CD4-positive, alpha-beta memory T cell (primary cell): ENCODE measurements at regions not wholly inside any gene's neighbourhood (a gene's known extent, or its start where the extent isn't known, plus 50 kb on each side); places are given as distances from the start of the nearest gene placed in this dataset.

Experiments
- CTCF ChIA-PET: fragments of 350-600 bp; sonication (Branson Sonifier 250); formaldehyde crosslinking; loops from one replicate; lab custom pipeline; 2021; ENCODE audit warnings: inconsistent platforms; ENCODE audit not compliant: partially characterized antibody; lab: Charles Lee
- POLR2A ChIA-PET: fragments of 350-600 bp; sonication (Branson Sonifier 250); formaldehyde crosslinking; loops from one replicate; lab custom pipeline; 2021; ENCODE audit not compliant: partially characterized antibody; lab: Charles Lee
- DNase-seq, 5 donors: peaks; one replicate each; pipeline versions ENCODE4 v3.0.0 to v3.0.0-alpha.2; 2020 to 2022; ENCODE audit warnings: mixed read lengths in 1 of 5
- H3K27ac ChIP-seq: one replicate; pipeline ENCODE4 v1.7.0; 2013; ENCODE audit warnings: low read depth, low read length
- H3K27me3 ChIP-seq: 2 replicates; pipeline ENCODE4 v1.7.0; 2013; ENCODE audit warnings: mild to moderate bottlenecking, low read length, moderate library complexity; ENCODE audit not compliant: insufficient read depth
- H3K36me3 ChIP-seq: 2 replicates; pipeline ENCODE4 v1.7.0; 2013; ENCODE audit warnings: mild to moderate bottlenecking, low read length, moderate library complexity; ENCODE audit not compliant: insufficient read depth
- H3K4me1 ChIP-seq: 2 replicates; pipeline ENCODE4 v1.7.0; 2013; ENCODE audit warnings: mild to moderate bottlenecking, low read length, moderate library complexity; ENCODE audit not compliant: insufficient read depth
- H3K4me3 ChIP-seq, 2 donors: one replicate each; pipeline ENCODE4 v1.7.0; 2013; ENCODE audit warnings: low read length in 2 of 2, mild to moderate bottlenecking in 1 of 2
- H3K9me3 ChIP-seq, 2 donors: one replicate each; pipeline ENCODE4 v1.7.0; 2013; ENCODE audit warnings: low read length in 2 of 2, control low read depth in 1 of 2; ENCODE audit not compliant: control insufficient read depth in 1 of 2
- H3K27ac Mint-ChIP-seq, 7 donors: one replicate each; pipeline ENCODE4 v1.8.0; 2020 to 2021; ENCODE audit warnings: mixed read lengths in 7 of 7, mild to moderate bottlenecking in 6 of 7, inconsistent platforms in 3 of 7, moderate library complexity in 3 of 7
- H3K27me3 Mint-ChIP-seq, 2 donors: one replicate each; pipeline ENCODE4 v1.8.0; 2020 to 2021; ENCODE audit warnings: mixed read lengths in 2 of 2
- H3K36me3 Mint-ChIP-seq, 2 donors: one replicate each; pipeline ENCODE4 v1.8.0; 2020 to 2021; ENCODE audit warnings: mixed read lengths in 2 of 2, inconsistent platforms in 1 of 2, mild to moderate bottlenecking in 1 of 2
- H3K4me1 Mint-ChIP-seq, 4 donors: one replicate each; pipeline ENCODE4 v1.8.0; 2020 to 2021; ENCODE audit warnings: mixed read lengths in 4 of 4, mild to moderate bottlenecking in 1 of 4
- H3K4me3 Mint-ChIP-seq, 8 donors: one replicate each; pipeline ENCODE4 v1.8.0; 2020 to 2021; ENCODE audit warnings: mixed read lengths in 8 of 8, mild to moderate bottlenecking in 7 of 8, moderate library complexity in 6 of 8, inconsistent platforms in 3 of 8
- H3K9me3 Mint-ChIP-seq, 8 donors: one replicate each; pipeline ENCODE4 v1.8.0; 2020 to 2021; ENCODE audit warnings: mixed read lengths in 8 of 8, mild to moderate bottlenecking in 5 of 8, inconsistent platforms in 3 of 8, moderate library complexity in 1 of 8
- intact Hi-C: fragments of 100-400 bp; cut with micrococcal nuclease; formaldehyde crosslinking; loops from one replicate; pipeline ENCODE4 v1.15.1; 2023

- Histone ChIP-seq H3K27me3 (no peaks in the 10 kb centered on the region), H3K4me3 (no peak overlapping the region), H3K27ac (no peak overlapping the region), H3K4me1 (no peaks in the 10 kb centered on the region), H3K9me3 (no peaks in the 10 kb centered on the region), H3K36me3 (no peaks in the 10 kb centered on the region)
- Mint-ChIP-seq H3K4me3 (no peak overlapping the region), H3K36me3 (no peaks in the 10 kb centered on the region), H3K9me3 (peaks cover 0 to 2% (median 0%) of the 10 kb centered on the region in 8 donors), H3K4me1 (no peaks in the 10 kb centered on the region), H3K27ac (no peak overlapping the region), H3K27me3 (no peaks in the 10 kb centered on the region)
- DNase-seq, result no peak
- intact Hi-C loops, result no loop called here
- CTCF ChIA-PET, result no interaction called here
- POLR2A ChIA-PET, result no interaction called here
Measured at GRCh38 chr2:145136702-145137101, 616.8 kb upstream of the ZEB2 start.

- Histone ChIP-seq H3K9me3 (no peaks in the 10 kb centered on the region), H3K27ac (no peak overlapping the region), H3K4me3 (no peak overlapping the region), H3K36me3 (no peaks in the 10 kb centered on the region), H3K27me3 (no peaks in the 10 kb centered on the region), H3K4me1 (no peaks in the 10 kb centered on the region)
- Mint-ChIP-seq H3K4me3 (no peak overlapping the region), H3K9me3 (peaks cover 0 to 4% (median under 1%) of the 10 kb centered on the region in 8 donors), H3K27ac (no peak overlapping the region), H3K36me3 (no peaks in the 10 kb centered on the region), H3K4me1 (no peaks in the 10 kb centered on the region), H3K27me3 (no peaks in the 10 kb centered on the region)
- no peak for DNase-seq
- intact Hi-C loops, result no loop called here
- ChIA-PET CTCF (no interaction called here), POLR2A (no interaction called here)
Measured at GRCh38 chr2:145126146-145126545, 606.2 kb upstream of the ZEB2 start.

GRCh38 chr2:145124085-145124484, 604.2 kb upstream of the ZEB2 start:
- ChIA-PET POLR2A (no interaction called here), CTCF (no interaction called here)
- no peaks in the 10 kb centered on the region for H3K27me3 Mint-ChIP-seq
- H3K27me3 ChIP-seq, result no peaks in the 10 kb centered on the region
- H3K27ac ChIP-seq, result no peak overlapping the region
- H3K36me3 ChIP-seq, result no peaks in the 10 kb centered on the region
- no peaks in the 10 kb centered on the region for H3K9me3 ChIP-seq
- H3K9me3 Mint-ChIP-seq, result peaks cover 0 to 4% (median 0%) of the 10 kb centered on the region in 8 donors
- no peak for DNase-seq
- no peak overlapping the region for H3K4me3 ChIP-seq
- no peaks in the 10 kb centered on the region for H3K4me1 ChIP-seq
- no peak overlapping the region for H3K27ac Mint-ChIP-seq
- no peaks in the 10 kb centered on the region for H3K4me1 Mint-ChIP-seq
- no peaks in the 10 kb centered on the region for H3K36me3 Mint-ChIP-seq
- H3K4me3 Mint-ChIP-seq, result no peak overlapping the region
- intact Hi-C loops, result no loop called here

GRCh38 chr2:145123606-145124005, 603.7 kb upstream of the ZEB2 start:
- POLR2A ChIA-PET, result no interaction called here
- CTCF ChIA-PET, result no interaction called here
- Histone ChIP-seq H3K4me3 (no peak overlapping the region), H3K27me3 (no peaks in the 10 kb centered on the region), H3K27ac (no peak overlapping the region), H3K4me1 (no peaks in the 10 kb centered on the region), H3K36me3 (no peaks in the 10 kb centered on the region), H3K9me3 (no peaks in the 10 kb centered on the region)
- Mint-ChIP-seq H3K36me3 (no peaks in the 10 kb centered on the region), H3K4me1 (no peaks in the 10 kb centered on the region), H3K4me3 (no peak overlapping the region), H3K27ac (no peak overlapping the region), H3K27me3 (no peaks in the 10 kb centered on the region), H3K9me3 (peaks cover 0 to 4% (median 0%) of the 10 kb centered on the region in 8 donors)
- intact Hi-C loops, result no loop called here
- no peak for DNase-seq

GRCh38 chr2:145119225-145119624, 599.3 kb upstream of the ZEB2 start:
- Histone ChIP-seq H3K27ac (no peak overlapping the region), H3K36me3 (no peaks in the 10 kb centered on the region), H3K27me3 (no peaks in the 10 kb centered on the region), H3K4me1 (no peaks in the 10 kb centered on the region), H3K4me3 (no peak overlapping the region), H3K9me3 (no peaks in the 10 kb centered on the region)
- POLR2A ChIA-PET, result no interaction called here
- Mint-ChIP-seq H3K27me3 (no peaks in the 10 kb centered on the region), H3K9me3 (peaks cover 0 to 4% (median 0%) of the 10 kb centered on the region in 8 donors), H3K36me3 (no peaks in the 10 kb centered on the region), H3K27ac (no peak overlapping the region), H3K4me1 (no peaks in the 10 kb centered on the region), H3K4me3 (no peak overlapping the region)
- no peak for DNase-seq
- intact Hi-C loops, result no loop called here
- CTCF ChIA-PET, result no interaction called here

- Mint-ChIP-seq H3K27me3 (no peaks in the 10 kb centered on the region), H3K9me3 (peaks cover 0 to 3% (median 0%) of the 10 kb centered on the region in 8 donors), H3K36me3 (no peaks in the 10 kb centered on the region), H3K4me1 (no peaks in the 10 kb centered on the region), H3K27ac (no peak overlapping the region), H3K4me3 (no peak overlapping the region)
- ChIA-PET CTCF (no interaction called here), POLR2A (no interaction called here)
- no peaks in the 10 kb centered on the region for H3K36me3 ChIP-seq
- intact Hi-C loops, result no loop called here
- H3K4me1 ChIP-seq, result no peaks in the 10 kb centered on the region
- no peak for DNase-seq
- H3K27me3 ChIP-seq, result no peaks in the 10 kb centered on the region
- H3K9me3 ChIP-seq, result no peaks in the 10 kb centered on the region
- H3K27ac ChIP-seq, result no peak overlapping the region
- no peak overlapping the region for H3K4me3 ChIP-seq
Measured at GRCh38 chr2:145116834-145117725, 597.2 kb upstream of the ZEB2 start.

- H3K27me3 Mint-ChIP-seq, result no peaks in the 10 kb centered on the region
- Histone ChIP-seq H3K27ac (no peak overlapping the region), H3K27me3 (no peaks in the 10 kb centered on the region), H3K4me1 (no peaks in the 10 kb centered on the region), H3K4me3 (no peak overlapping the region), H3K9me3 (peaks cover 0 to under 1% of the 10 kb centered on the region in 2 donors), H3K36me3 (no peaks in the 10 kb centered on the region)
- H3K36me3 Mint-ChIP-seq, result no peaks in the 10 kb centered on the region
- no peak for DNase-seq
- H3K4me3 Mint-ChIP-seq, result no peak overlapping the region
- intact Hi-C loops, result no loop called here
- peaks cover 0 to 3% (median under 1%) of the 10 kb centered on the region in 8 donors for H3K9me3 Mint-ChIP-seq
- POLR2A ChIA-PET, result no interaction called here
- no peak overlapping the region for H3K27ac Mint-ChIP-seq
- CTCF ChIA-PET, result no interaction called here
- no peaks in the 10 kb centered on the region for H3K4me1 Mint-ChIP-seq
Measured at GRCh38 chr2:145116056-145116455, 596.1 kb upstream of the ZEB2 start.
